NCI-H774 (cell line): ENCODE measurements at regions not wholly inside any gene's neighbourhood (a gene's known extent, or its start where the extent isn't known, plus 50 kb on each side); places are given as distances from the start of the nearest gene placed in this dataset.

Source experiments
- DNase-seq: peaks from one replicate; lab custom pipeline; 2025; lab: John Stamatoyannopoulos, UW

DNA sequence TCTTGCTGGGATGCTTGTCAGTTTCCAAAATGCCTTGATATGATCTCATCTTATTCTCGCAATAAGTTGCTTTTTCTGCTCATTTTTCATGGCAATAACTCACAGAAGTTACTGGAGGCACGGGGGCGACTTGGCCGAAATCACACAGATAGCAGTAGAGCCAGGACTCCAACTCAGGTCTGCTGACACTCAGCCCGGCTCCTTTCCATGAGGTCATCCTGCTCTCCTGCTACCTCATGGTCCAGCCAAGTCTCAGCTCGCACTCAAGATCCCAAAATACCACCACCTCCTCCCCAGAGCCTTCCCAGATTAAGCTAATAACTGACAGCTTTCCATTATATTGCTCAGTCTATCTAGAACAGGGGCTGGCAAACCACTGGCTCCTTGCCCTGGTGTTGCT lies 269.5 kb downstream of the MAP2K4 start:
- no peak for DNase-seq

DNA sequence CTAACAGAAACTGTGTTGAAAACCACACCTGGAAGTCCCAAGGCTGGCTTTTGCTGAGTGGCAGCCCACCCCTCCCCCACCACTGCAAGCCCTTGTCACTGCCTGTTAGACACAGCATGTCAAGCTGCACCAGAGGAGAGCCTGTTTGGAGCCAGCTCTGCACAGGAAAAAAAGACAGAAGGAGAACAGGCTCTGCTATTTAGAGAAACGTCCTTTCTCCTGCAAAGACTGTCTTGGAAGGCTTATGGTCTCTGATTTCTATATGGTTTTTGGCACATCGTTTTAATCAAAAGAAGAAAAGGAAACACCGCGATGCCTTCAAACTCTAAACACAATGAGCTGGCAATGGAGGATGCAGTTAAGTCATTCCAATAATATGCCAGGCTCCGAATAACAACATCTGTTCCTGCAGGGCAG lies 275.5 kb downstream of the MAP2K4 start:
- no peak for DNase-seq

DNA sequence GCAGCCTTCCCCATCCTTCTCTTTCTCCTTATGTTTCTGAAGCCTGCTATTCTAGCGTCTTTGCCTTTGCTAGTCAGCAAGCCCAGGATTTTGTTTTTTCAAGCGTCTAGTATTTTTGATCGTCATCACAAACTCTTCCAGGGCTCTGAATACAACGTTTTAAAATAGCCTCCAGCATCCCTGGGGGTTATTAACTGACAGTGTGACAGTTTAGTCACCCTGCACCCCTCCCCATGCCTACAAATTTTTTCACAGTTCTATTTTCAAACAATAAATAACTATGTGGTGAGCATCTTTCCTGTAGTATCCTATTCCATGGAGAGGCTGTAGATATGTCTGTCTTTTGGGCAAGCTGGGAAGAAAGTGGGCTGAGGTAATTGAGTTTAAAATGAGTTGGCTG lies 280.9 kb downstream of the MAP2K4 start:
- DNase-seq: no peak

GRCh38 chr17:12302711-12303110 lies 282.0 kb downstream of the MAP2K4 start:
- DNase-seq: no peak

DNA sequence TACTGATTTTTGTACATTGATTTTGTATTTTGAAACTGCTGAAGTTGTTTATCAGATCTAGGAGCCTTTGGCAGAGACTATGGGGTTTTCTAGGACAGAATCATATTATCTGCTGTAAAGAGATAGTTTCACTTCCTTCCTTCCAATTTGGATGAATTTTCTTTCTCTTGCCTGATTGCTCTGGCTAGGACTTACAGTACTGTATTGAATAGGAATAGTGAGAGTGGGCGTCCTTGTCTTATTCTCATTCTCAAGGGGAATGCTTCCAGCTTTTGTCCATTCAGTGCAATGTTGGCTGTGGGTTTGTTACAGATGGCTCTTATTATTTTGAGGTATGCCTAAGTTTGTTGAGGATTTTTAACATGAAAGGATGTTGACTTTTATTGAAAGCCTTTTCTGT lies 290.1 kb downstream of the MAP2K4 start:
- no peak for DNase-seq

- DNase-seq: no peak
Observed at GRCh38 chr17:12312692-12313091, 292.0 kb downstream of the MAP2K4 start.

DNA sequence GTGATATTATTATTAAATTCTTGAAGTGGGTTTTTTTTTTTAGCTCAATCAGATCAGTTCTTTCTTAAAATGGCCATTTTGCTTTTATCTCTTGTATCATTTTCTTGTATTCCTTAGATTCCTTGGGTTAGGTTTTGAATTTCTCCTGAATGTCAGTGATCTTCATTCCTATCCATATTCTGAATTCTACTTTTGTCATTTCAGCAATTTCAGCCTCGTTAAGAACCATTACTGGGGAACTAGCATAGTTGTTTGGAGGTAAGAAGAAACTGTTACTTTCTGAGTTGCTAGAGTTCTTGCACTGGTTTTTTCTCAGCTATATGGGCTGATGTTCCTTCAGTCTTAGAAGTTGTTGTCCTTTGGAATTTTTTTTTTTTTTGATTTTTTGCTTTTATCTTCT lies 293.1 kb downstream of the MAP2K4 start:
- no peak for DNase-seq

- no peak for DNase-seq
Observed at GRCh38 chr17:12316021-12316420, 295.3 kb downstream of the MAP2K4 start.

DNA sequence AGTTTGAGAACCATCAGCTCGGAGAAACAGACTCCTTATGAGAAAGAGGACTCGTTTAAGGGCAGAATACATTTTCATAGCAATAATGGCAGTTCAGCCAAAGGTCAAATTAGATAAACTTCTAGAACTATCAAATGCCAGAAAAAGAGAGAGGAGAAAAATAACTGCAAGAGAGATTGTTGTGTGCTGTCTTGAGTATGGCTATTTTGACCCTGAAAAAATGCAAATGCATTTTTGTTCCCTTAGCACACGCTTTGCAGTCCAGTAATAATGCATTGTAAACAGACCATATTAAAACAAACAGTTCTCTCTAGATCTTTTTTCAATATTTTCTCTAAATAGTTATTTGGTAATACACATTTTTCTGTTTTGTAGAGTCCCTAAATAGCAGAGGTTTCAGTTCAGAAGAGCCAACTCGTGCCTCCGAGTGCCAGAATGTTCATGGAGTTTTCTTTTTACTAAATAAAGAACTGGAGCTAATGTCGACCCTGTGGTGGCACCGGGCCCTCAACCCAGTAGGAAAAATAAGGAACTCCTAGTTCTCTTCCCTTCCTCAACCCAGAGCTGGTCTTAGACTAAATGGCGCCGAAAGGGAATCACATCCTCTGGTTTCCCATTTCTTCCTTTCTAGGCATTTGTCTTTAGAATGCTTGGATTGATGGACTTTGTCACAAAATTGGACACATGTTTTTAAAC lies 298.0 kb downstream of the MAP2K4 start:
- DNase-seq: no peak

DNA sequence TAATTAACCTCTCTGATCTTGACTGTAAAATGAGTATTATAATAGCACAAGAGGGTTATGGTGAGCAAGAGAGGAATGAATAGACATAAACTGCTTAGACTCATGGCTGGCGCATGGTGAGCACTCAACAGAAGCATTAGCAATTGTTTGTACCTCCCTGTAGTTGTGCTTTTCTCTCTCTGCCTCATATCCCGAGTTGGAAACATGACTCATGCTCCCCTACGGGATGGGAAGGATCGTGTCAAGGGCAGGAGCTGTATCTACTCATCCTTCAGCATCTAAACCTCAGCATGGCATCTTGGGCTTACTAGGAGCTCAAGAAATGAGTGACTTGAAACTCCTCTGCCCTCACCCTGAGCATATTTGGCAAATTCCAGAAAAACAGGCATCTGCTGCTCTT lies 299.6 kb downstream of the MAP2K4 start:
- DNase-seq: no peak

DNA sequence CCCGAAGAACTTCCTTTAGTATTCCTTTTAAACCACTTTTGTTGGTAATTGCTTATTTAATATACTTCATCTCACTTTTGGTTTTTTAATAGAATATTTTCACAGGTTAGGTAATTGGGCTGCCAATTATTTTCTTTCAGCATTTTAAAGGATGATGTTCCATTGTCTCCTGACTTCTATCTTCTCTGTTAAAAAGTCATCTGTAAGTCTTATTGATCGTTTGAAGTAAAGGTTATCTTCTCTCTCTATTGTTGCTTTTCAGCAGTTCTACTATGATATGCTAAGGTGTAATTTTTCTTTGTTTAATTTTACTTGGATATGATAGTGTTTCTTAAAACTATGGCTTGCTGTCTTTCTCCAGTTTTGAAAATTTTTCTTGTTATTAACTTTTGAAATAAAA lies 307.5 kb downstream of the MAP2K4 start:
- no peak for DNase-seq

DNA sequence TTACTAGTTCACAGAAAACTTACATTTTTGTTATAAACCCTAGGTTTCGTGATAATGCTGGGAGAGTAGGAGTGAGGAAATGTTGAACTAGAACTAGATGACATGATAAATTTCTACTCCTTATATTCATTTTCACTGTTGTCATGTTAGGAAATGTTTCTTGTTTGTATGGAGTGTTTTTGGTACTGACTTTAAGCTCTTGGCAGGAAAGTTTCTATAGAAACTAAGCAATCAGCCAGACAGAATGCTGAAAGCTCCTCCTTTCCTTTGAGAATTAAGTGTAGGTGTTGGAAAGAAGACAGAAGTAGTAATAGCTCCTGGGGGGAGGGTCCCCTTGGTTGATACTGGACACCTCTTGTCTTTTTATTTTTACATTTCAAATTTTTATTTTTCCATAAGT lies 309.8 kb downstream of the MAP2K4 start:
- no peak for DNase-seq

DNA sequence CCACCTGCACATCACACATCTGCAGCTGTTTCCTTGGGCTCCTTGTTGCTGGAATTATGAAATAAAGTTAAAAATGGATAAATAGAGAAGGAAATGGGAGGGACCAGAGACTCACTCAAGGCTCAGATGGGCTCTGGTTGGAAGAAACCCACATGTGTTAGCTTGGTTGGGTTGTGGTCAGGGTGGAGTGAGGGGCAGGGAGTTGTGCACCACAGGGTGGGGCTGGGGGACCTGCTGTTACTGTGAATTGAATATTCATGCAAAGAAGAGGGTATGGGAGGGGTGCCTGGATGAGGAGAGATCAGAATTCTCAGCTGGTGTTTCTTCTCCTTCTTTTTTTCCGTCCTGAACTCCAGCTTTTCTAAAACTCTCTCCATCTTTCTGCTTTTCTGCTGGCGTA lies 320.7 kb downstream of the MAP2K4 start:
- DNase-seq: no peak

- no peak for DNase-seq
Observed at GRCh38 chr17:12342161-12342560, 321.5 kb downstream of the MAP2K4 start.

DNA sequence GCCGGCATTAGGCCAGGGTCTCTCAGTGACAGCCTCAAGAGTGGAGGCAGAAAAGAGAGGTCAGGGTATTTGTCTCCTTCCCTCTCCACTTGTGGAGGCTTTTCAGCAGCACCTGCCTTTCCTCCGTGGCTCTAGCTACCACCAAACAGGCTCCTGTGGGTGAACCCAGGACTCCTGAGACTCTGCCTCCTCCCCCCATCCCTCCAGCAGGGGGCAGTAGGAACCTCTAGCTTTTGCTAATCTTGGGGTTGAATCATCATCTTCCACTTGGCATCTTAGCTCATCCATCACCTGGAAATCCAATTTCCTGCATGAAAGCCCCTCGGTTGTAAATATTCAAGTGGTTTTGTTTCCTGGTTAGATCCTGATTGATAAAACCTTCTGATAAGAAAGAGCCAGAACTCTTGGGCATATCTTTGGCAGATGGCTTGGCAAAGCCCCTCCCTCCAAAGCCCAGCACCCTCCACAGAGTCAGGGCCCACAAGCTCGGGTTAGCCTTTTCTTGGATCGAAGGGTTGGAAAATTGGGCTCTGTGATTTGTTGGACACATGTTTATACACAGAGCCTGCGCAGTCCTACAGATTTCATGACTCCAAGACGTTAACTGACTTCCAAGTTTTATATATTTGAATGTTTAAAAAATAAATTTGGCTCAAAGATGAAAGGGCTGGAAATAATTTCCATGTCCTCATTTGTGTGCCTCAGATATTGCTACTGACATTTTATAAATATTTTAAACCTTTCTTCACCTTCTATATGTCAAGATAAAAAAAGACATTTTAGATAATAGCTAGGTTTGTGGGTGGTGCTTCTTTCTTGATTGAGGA lies 322.1 kb downstream of the MAP2K4 start:
- no peak for DNase-seq

GRCh38 chr17:12348476-12348875 lies 317.2 kb upstream of the MYOCD start:
- no peak for DNase-seq

DNA sequence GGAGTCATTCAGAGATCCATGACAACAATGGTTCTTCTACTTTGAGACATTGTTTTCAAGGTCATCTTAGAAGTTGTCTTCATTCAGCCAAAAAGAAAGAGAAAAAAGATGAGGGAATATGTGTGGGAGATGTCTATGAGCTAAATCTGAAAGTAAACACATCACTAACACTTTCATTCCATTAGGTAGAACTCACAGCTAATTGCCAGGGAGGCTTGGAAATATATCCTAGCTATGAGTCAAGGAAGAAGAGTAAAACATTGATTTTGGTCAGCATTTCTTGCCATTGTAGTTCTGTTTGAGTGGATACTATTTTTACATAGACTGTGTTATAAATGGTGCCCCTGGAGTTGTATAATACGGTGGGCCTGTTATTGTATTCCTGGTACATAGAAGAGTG lies 316.4 kb upstream of the MYOCD start:
- DNase-seq: no peak

DNA sequence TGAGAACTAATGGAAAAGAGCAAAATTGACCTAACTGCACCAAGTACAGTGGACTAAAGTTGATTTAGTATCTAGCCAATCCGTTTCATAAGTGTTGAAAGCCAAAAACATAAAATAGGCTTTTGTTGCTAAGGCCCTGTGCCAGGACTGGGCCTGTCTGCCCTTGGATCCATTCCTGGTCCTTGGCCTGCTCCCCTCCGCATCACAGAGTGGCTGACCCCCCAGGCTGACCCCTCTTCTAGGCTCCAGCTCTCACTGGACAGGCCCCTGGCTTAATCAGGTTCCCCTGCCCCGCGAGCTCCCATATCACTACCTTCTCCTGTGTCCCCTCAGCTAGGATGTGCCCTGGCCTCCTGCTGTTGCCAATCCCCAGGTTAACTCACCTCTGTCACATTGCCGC lies 313.6 kb upstream of the MYOCD start:
- DNase-seq: no peak

- DNase-seq: no peak
Observed at GRCh38 chr17:12357600-12357999, 308.1 kb upstream of the MYOCD start.

DNA sequence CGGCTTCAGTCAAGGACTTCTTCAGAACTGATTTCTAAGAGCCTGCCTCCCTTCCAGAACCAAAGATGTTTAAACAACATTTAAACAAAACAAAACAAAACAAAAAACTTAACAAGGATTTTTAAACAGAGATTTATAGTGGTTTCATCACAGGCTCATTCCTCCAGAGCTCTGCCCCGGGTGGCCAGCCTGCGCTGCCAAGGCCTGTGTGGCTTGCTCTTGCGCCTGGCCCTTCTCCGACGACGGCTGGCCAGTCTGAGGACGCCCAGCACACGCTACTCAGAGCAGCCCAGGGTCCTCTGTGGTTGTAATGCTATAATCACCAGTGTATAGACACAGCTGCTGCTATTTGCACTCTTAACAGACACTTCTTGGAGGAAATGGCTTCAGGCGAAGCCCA lies 307.2 kb upstream of the MYOCD start:
- DNase-seq: no peak

GRCh38 chr17:12362853-12363455 lies 302.7 kb upstream of the MYOCD start:
- no peak for DNase-seq

DNA sequence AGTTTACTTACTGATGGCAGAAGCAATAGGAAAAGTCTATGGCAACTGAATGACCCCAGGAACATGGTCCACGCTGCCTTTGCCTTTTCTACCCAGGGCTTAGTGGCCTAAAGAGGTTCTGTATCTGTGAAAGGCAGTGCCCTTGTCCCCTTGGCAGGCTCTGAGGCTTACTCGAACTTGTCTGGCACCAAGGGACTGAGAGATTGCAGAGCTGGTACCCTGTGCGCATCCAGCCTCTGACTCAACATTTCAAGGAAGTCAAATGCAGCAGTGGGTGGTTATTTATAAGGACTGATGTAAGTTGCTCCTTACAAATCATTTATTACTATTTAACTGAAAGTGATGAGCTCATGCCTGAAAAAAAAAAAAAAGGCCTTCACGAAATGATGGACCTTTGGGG lies 299.9 kb upstream of the MYOCD start:
- DNase-seq: no peak

DNA sequence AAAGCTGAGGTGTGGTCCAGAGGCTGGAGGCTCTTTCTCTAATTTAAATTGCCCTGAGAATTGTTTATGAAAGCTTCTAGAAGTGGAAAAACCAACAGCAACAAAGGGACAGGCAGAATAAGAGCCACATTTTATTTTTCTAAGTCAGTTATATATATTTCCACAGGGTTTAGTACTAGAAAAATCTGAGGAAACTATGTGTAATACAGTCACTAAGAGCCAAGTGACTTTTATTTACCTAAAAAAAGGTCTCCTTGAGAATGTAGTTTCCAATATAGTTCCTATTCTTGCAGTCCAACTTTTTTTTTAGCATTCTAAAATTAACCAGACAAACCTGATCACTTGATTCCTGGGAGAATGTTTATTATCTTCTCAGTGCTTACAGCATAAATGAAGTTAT lies 296.6 kb upstream of the MYOCD start:
- DNase-seq: no peak
